Inferior parietal cortex (tissue), 1 donor: ENCODE measurements at regions not wholly inside any gene's neighbourhood (a gene's known extent, or its start where the extent isn't known, plus 50 kb on each side); places are given as distances from the start of the nearest gene placed in this dataset.
"Not testable (repeated sequence)": the region's sequence is repeated elsewhere in the genome, so short reads cannot be mapped to it uniquely, and the experiment has no call there.

Experiments
- DNase-seq: peaks from one replicate; pipeline ENCODE4 v3.0.0-alpha.2; 2016; ENCODE audit errors: extremely low spot score

- no peak for DNase-seq
Measured at GRCh38 chr2:5148392-5149085, 543.6 kb upstream of the SOX11 start.

- no peak for DNase-seq
Measured at GRCh38 chr2:5150871-5151270, 541.3 kb upstream of the SOX11 start.

- no peak for DNase-seq
Measured at GRCh38 chr2:5164776-5165525, 527.2 kb upstream of the SOX11 start.

DNA sequence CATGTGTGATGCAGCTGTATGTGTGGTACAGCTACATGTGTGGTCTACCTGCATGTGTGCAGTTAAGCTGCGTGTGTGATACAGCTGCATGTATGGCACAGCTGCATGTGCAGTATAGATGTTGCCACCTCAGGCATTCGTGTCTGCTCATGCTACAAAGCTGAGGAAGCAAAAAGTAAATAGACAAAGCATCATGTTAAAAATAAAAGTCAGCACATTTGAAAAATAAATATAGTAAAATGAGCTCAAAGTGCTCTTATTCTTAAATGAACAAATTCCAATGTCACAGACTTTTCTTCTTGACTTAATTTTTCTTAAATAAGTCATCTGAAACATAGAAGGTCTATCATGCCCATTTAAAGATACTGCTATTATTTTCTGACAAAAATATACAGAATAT lies 519.3 kb upstream of the SOX11 start:
- DNase-seq, result no peak

DNA sequence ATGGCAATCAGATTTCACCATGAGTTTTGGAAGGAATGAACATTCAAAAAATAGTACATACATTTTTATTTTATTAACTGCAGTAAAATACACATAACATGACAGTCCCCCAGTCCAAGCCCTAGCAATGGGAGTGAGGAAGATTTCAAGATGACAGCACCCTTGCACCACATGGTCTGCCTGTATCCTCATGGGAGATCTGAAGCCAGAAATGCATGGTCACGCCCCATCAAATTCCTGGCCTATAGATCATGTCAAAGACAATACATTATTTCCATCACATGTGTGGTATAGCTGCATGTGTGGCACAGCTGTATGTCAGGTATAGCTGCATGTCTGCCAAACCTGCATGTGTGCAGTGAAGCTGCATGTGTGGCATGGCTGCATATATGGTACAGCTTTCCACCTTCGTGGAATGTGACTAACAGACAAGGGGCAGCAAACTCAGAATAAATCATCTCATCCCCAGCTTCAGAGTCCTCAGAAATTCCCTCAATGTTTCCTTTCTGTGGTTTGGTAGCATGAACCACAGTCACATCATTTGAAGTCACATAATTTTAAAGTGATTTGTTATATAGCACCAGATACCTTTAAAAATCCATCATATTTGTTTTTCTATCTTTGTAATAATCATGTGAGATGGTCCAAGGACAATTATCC lies 518.2 kb upstream of the SOX11 start:
- no peak for DNase-seq

GRCh38 chr2:5175231-5175630 lies 517.0 kb upstream of the SOX11 start:
- DNase-seq, result no peak

GRCh38 chr2:5176764-5177163 lies 515.4 kb upstream of the SOX11 start:
- no peak for DNase-seq

GRCh38 chr2:5183031-5183430 lies 509.2 kb upstream of the SOX11 start:
- DNase-seq, result no peak

DNA sequence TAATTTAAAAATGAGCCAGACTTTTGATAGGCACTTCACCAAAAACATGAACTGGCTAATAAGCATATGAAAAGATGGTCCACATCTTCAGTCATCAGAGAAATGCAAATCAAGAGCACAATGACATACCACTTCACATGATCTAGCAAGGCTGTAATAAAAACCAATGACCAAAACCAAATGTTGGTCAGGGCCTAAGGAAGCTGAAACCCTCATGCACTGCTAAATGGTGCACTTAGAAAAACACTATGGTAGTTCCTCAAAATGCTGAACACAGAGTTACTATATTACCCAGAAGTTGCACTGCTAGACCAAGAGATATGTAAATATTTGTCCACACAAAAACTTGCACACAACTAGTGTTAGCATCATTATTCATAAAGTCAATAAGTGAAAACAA lies 504.9 kb upstream of the SOX11 start:
- no peak for DNase-seq

GRCh38 chr2:5188636-5189035 lies 503.5 kb upstream of the SOX11 start:
- no peak for DNase-seq

GRCh38 chr2:5190023-5190422 lies 502.2 kb upstream of the SOX11 start:
- DNase-seq, result no peak

- DNase-seq, result no peak
Measured at GRCh38 chr2:5195636-5196035, 496.5 kb upstream of the SOX11 start.

DNA sequence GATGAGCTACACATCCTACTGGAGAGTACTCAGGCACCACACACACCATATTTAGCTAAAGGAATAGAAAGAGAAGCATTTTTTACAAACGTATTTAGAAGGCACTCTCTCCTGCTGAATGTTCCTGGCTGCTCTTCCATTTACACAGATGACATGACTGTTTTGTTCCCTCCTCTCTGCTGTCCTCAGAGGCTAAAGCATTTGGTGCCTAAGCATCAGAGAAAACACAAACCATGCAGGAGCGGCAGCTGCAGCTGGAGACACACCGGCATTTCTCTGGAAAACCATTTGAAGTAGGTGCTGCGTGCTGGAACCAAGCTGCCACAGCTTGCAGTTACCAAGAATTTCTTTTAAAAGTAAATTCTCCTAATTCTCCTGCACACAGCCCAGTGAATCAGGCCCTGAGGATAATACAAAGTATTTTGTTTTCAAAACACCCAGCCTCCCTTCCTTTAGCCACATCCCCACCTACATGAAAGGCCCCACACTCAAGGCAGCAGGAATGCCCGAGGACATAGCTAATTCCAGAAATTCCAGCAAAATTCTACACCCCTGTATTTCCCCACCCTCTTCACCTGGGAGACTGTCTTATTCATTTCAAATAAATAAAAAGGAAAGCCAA lies 488.9 kb upstream of the SOX11 start:
- DNase-seq, result no peak

DNA sequence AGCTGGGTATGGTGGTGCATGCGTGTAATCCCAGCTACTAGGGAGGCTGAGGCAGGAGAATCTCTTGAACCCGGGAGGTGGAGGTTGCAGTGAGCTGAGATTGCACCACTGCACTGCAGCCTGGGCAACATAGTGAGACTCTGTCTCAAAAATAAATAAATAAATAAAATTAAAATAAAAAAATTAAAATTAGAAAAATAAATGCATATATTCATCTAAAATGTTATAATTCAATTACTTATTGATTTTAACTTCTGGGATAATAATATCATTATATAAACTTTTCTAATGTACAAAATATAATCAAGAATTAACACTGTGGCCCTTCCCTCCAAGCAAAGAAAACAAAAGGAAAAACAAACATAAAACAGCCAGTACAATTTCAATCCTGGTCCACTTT lies 485.4 kb upstream of the SOX11 start:
- DNase-seq, result not testable (repeated sequence)

DNA sequence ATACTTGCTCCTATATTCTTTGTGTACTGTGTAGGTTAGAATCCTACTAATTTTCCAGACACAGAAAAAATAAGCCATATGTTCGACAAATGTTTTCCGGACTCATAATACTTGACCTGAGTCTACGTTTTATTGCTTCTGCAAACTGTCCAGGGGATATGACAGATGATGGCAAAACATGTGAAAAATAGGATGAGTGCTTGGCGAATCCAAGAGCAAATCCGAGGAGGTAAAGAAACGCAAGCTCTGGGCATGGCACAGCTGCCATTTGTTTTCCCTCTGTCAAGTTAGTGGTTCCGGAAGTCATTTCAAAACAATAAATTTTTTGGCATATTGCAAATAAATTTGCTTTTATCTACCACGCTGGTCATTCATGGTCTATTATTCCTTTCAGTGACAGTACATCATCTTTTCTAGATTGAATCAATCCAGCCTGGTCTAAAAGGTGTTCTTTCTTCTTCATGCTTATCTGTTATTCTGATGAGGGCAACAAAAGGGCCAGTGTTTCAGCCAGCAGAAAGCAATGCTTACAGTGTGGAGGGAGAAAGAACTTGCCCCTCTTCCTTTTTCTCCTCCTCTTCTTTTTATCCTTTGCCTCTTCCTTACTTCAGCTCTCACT lies 476.1 kb upstream of the SOX11 start:
- no peak for DNase-seq

- no peak for DNase-seq
Measured at GRCh38 chr2:5227062-5227699, 465.0 kb upstream of the SOX11 start.

- DNase-seq, result no peak
Measured at GRCh38 chr2:5229574-5229973, 462.6 kb upstream of the SOX11 start.

- DNase-seq, result no peak
Measured at GRCh38 chr2:5230444-5230843, 461.7 kb upstream of the SOX11 start.

GRCh38 chr2:5230855-5231254 lies 461.3 kb upstream of the SOX11 start:
- no peak for DNase-seq

GRCh38 chr2:5231287-5231686 lies 460.9 kb upstream of the SOX11 start:
- DNase-seq, result no peak

GRCh38 chr2:5234563-5234962 lies 457.6 kb upstream of the SOX11 start:
- no peak for DNase-seq

- no peak for DNase-seq
Measured at GRCh38 chr2:5235701-5236100, 456.5 kb upstream of the SOX11 start.
